CD8-positive, alpha-beta memory T cell (primary cell): ENCODE measurements at regions not wholly inside any gene's neighbourhood (a gene's known extent, or its start where the extent isn't known, plus 50 kb on each side); places are given as distances from the start of the nearest gene placed in this dataset.

Experiments used
- CTCF ChIA-PET: fragments of 350-600 bp; sonication (Branson Sonifier 250); formaldehyde crosslinking; loops from one replicate; lab custom pipeline; 2021; ENCODE audit warnings: antibody characterized with exemption; lab: Charles Lee
- POLR2A ChIA-PET: fragments of 350-600 bp; sonication (Branson Sonifier 250); formaldehyde crosslinking; loops from one replicate; lab custom pipeline; 2021; ENCODE audit warnings: antibody characterized with exemption; lab: Charles Lee
- DNase-seq, 5 donors: peaks; one replicate each; pipeline versions ENCODE4 v3.0.0 to v3.0.0-alpha.2; 2020 to 2022; ENCODE audit warnings: mixed read lengths in 1 of 5
- H3K27ac ChIP-seq: one replicate; pipeline ENCODE4 v1.7.0; 2013; ENCODE audit warnings: low read depth, mild to moderate bottlenecking, low read length, moderate library complexity
- H3K27me3 ChIP-seq: 2 replicates; pipeline ENCODE4 v1.7.0; 2013; ENCODE audit warnings: low read length, mild to moderate bottlenecking; ENCODE audit not compliant: insufficient read depth, poor library complexity, severe bottlenecking
- H3K36me3 ChIP-seq: 2 replicates; pipeline ENCODE4 v1.7.0; 2013; ENCODE audit warnings: mild to moderate bottlenecking, low read length, moderate library complexity; ENCODE audit not compliant: insufficient read depth
- H3K4me1 ChIP-seq: 2 replicates; pipeline ENCODE4 v1.7.0; 2013; ENCODE audit warnings: mild to moderate bottlenecking, low read length, moderate library complexity; ENCODE audit not compliant: insufficient read depth
- H3K4me3 ChIP-seq: 2 replicates; pipeline ENCODE4 v1.7.0; 2013; ENCODE audit warnings: mild to moderate bottlenecking, low read length
- H3K9me3 ChIP-seq: 2 replicates; pipeline ENCODE4 v1.7.0; 2013; ENCODE audit warnings: mild to moderate bottlenecking, low read length
- H3K27ac Mint-ChIP-seq, 8 donors: one replicate each; pipeline ENCODE4 v1.8.0; 2020 to 2021; ENCODE audit warnings: mixed read lengths in 8 of 8, mild to moderate bottlenecking in 6 of 8, inconsistent platforms in 3 of 8, moderate library complexity in 3 of 8
- H3K27me3 Mint-ChIP-seq, 2 donors: one replicate each; pipeline ENCODE4 v1.8.0; 2020 to 2021; ENCODE audit warnings: mixed read lengths in 2 of 2, mild to moderate bottlenecking in 1 of 2, moderate library complexity in 1 of 2
- H3K36me3 Mint-ChIP-seq, 3 donors: one replicate each; pipeline ENCODE4 v1.8.0; 2020 to 2021; ENCODE audit warnings: mixed read lengths in 3 of 3, inconsistent platforms in 1 of 3, mild to moderate bottlenecking in 1 of 3
- H3K4me1 Mint-ChIP-seq, 3 donors: one replicate each; pipeline ENCODE4 v1.8.0; 2020 to 2021; ENCODE audit warnings: mixed read lengths in 3 of 3, inconsistent platforms in 1 of 3, mild to moderate bottlenecking in 1 of 3
- H3K4me3 Mint-ChIP-seq, 7 donors: one replicate each; pipeline ENCODE4 v1.8.0; 2020 to 2021; ENCODE audit warnings: mixed read lengths in 7 of 7, mild to moderate bottlenecking in 6 of 7, moderate library complexity in 4 of 7, inconsistent platforms in 2 of 7
- H3K9me3 Mint-ChIP-seq, 5 donors: one replicate each; pipeline ENCODE4 v1.8.0; 2020 to 2022; ENCODE audit warnings: mixed read lengths in 5 of 5, mild to moderate bottlenecking in 3 of 5, moderate library complexity in 2 of 5, inconsistent platforms in 1 of 5

- POLR2A ChIA-PET, result no interaction called here
- H3K27me3 Mint-ChIP-seq, result no peaks in the 10 kb centered on the region
- no peak for DNase-seq
- no peaks in the 10 kb centered on the region for H3K36me3 ChIP-seq
- no peaks in the 10 kb centered on the region for H3K9me3 ChIP-seq
- no peak overlapping the region for H3K27ac Mint-ChIP-seq
- H3K4me3 ChIP-seq, result no peak overlapping the region
- CTCF ChIA-PET, result no interaction called here
- H3K9me3 Mint-ChIP-seq, result peaks cover 0 to 34% (median 10%) of the 10 kb centered on the region in 5 donors
- no peaks in the 10 kb centered on the region for H3K4me1 ChIP-seq
- no peak overlapping the region for H3K4me3 Mint-ChIP-seq
- H3K27ac ChIP-seq, result no peak overlapping the region
- H3K36me3 Mint-ChIP-seq, result no peaks in the 10 kb centered on the region
- H3K4me1 Mint-ChIP-seq, result no peaks in the 10 kb centered on the region
- no peaks in the 10 kb centered on the region for H3K27me3 ChIP-seq
These were observed 302.0 kb upstream of the CHRM2 start for GRCh38 chr7:136566491-136566890.

- Histone ChIP-seq H3K36me3 (no peaks in the 10 kb centered on the region), H3K9me3 (no peaks in the 10 kb centered on the region), H3K27ac (no peak overlapping the region), H3K4me3 (no peak overlapping the region), H3K4me1 (no peaks in the 10 kb centered on the region), H3K27me3 (no peaks in the 10 kb centered on the region)
- H3K9me3 Mint-ChIP-seq, result peaks cover 2 to 18% (median 8%) of the 10 kb centered on the region in 5 donors
- ChIA-PET CTCF (no interaction called here), POLR2A (no interaction called here)
- H3K4me3 Mint-ChIP-seq, result no peak overlapping the region
- H3K27me3 Mint-ChIP-seq, result no peaks in the 10 kb centered on the region
- no peaks in the 10 kb centered on the region for H3K4me1 Mint-ChIP-seq
- H3K36me3 Mint-ChIP-seq, result peaks cover 0 to 2% (median 0%) of the 10 kb centered on the region in 3 donors
- no peak overlapping the region for H3K27ac Mint-ChIP-seq
- DNase-seq, result no peak
These were observed 312.5 kb upstream of the CHRM2 start for GRCh38 chr7:136555933-136556332.

GRCh38 chr7:136551618-136552017 lies 316.8 kb upstream of the CHRM2 start:
- no peak overlapping the region for H3K27ac ChIP-seq
- CTCF ChIA-PET, result no interaction called here
- POLR2A ChIA-PET, result no interaction called here
- no peaks in the 10 kb centered on the region for H3K9me3 ChIP-seq
- no peaks in the 10 kb centered on the region for H3K4me1 ChIP-seq
- no peaks in the 10 kb centered on the region for H3K36me3 ChIP-seq
- Mint-ChIP-seq H3K4me1 (no peaks in the 10 kb centered on the region), H3K4me3 (no peak overlapping the region), H3K36me3 (no peaks in the 10 kb centered on the region), H3K27me3 (no peaks in the 10 kb centered on the region), H3K9me3 (peaks cover 0 to 11% (median 2%) of the 10 kb centered on the region in 5 donors), H3K27ac (no peak overlapping the region)
- no peaks in the 10 kb centered on the region for H3K27me3 ChIP-seq
- DNase-seq, result no peak
- no peak overlapping the region for H3K4me3 ChIP-seq

- no peaks in the 10 kb centered on the region for H3K4me1 Mint-ChIP-seq
- H3K36me3 Mint-ChIP-seq, result no peaks in the 10 kb centered on the region
- POLR2A ChIA-PET, result no interaction called here
- no peak overlapping the region for H3K4me3 Mint-ChIP-seq
- Histone ChIP-seq H3K9me3 (no peaks in the 10 kb centered on the region), H3K4me3 (no peak overlapping the region), H3K36me3 (no peaks in the 10 kb centered on the region), H3K27ac (no peak overlapping the region), H3K4me1 (no peaks in the 10 kb centered on the region), H3K27me3 (no peaks in the 10 kb centered on the region)
- no peak overlapping the region for H3K27ac Mint-ChIP-seq
- DNase-seq, result no peak
- no peaks in the 10 kb centered on the region for H3K27me3 Mint-ChIP-seq
- CTCF ChIA-PET, result no interaction called here
- H3K9me3 Mint-ChIP-seq, result peaks cover 0 to 18% (median 6%) of the 10 kb centered on the region in 5 donors
These were observed 318.7 kb upstream of the CHRM2 start for GRCh38 chr7:136549756-136550155.

GRCh38 chr7:136533732-136534131 lies 334.7 kb upstream of the CHRM2 start:
- no peaks in the 10 kb centered on the region for H3K9me3 ChIP-seq
- no peaks in the 10 kb centered on the region for H3K36me3 Mint-ChIP-seq
- no peak overlapping the region for H3K27ac Mint-ChIP-seq
- H3K27me3 Mint-ChIP-seq, result peaks cover 0 to 1% of the 10 kb centered on the region in 2 donors
- no peaks in the 10 kb centered on the region for H3K4me1 Mint-ChIP-seq
- H3K9me3 Mint-ChIP-seq, result peaks cover 7 to 30% (median 19%) of the 10 kb centered on the region in 5 donors
- POLR2A ChIA-PET, result no interaction called here
- no peaks in the 10 kb centered on the region for H3K27me3 ChIP-seq
- no peak overlapping the region for H3K4me3 ChIP-seq
- H3K36me3 ChIP-seq, result no peaks in the 10 kb centered on the region
- H3K4me1 ChIP-seq, result no peaks in the 10 kb centered on the region
- CTCF ChIA-PET, result no interaction called here
- no peak overlapping the region for H3K27ac ChIP-seq
- H3K4me3 Mint-ChIP-seq, result no peak overlapping the region
- no peak for DNase-seq

GRCh38 chr7:136530831-136531230 lies 337.6 kb upstream of the CHRM2 start:
- Mint-ChIP-seq H3K27ac (no peak overlapping the region), H3K9me3 (peaks cover 12 to 35% (median 16%) of the 10 kb centered on the region in 5 donors), H3K4me3 (no peak overlapping the region), H3K4me1 (no peaks in the 10 kb centered on the region), H3K36me3 (no peaks in the 10 kb centered on the region), H3K27me3 (no peaks in the 10 kb centered on the region)
- ChIA-PET CTCF (no interaction called here), POLR2A (no interaction called here)
- Histone ChIP-seq H3K4me3 (no peak overlapping the region), H3K27ac (no peak overlapping the region), H3K36me3 (no peaks in the 10 kb centered on the region), H3K9me3 (no peaks in the 10 kb centered on the region), H3K27me3 (no peaks in the 10 kb centered on the region), H3K4me1 (no peaks in the 10 kb centered on the region)
- no peak for DNase-seq

GRCh38 chr7:136528329-136528728 lies 340.1 kb upstream of the CHRM2 start:
- no peak overlapping the region for H3K4me3 Mint-ChIP-seq
- ChIA-PET POLR2A (no interaction called here), CTCF (no interaction called here)
- no peaks in the 10 kb centered on the region for H3K36me3 Mint-ChIP-seq
- Histone ChIP-seq H3K27ac (no peak overlapping the region), H3K9me3 (no peaks in the 10 kb centered on the region), H3K27me3 (no peaks in the 10 kb centered on the region), H3K4me3 (no peak overlapping the region), H3K4me1 (no peaks in the 10 kb centered on the region), H3K36me3 (no peaks in the 10 kb centered on the region)
- peaks cover 11 to 25% (median 17%) of the 10 kb centered on the region in 5 donors for H3K9me3 Mint-ChIP-seq
- H3K4me1 Mint-ChIP-seq, result no peaks in the 10 kb centered on the region
- no peaks in the 10 kb centered on the region for H3K27me3 Mint-ChIP-seq
- DNase-seq, result no peak
- no peak overlapping the region for H3K27ac Mint-ChIP-seq

- ChIA-PET POLR2A (no interaction called here), CTCF (no interaction called here)
- no peak overlapping the region for H3K27ac ChIP-seq
- Mint-ChIP-seq H3K27me3 (no peaks in the 10 kb centered on the region), H3K27ac (no peak overlapping the region), H3K36me3 (no peaks in the 10 kb centered on the region), H3K4me1 (no peaks in the 10 kb centered on the region), H3K4me3 (no peak overlapping the region), H3K9me3 (peaks cover 7 to 19% (median 13%) of the 10 kb centered on the region in 5 donors)
- H3K27me3 ChIP-seq, result no peaks in the 10 kb centered on the region
- H3K9me3 ChIP-seq, result no peaks in the 10 kb centered on the region
- H3K36me3 ChIP-seq, result no peaks in the 10 kb centered on the region
- H3K4me1 ChIP-seq, result no peaks in the 10 kb centered on the region
- no peak overlapping the region for H3K4me3 ChIP-seq
- no peak for DNase-seq
These were observed 340.9 kb upstream of the CHRM2 start for GRCh38 chr7:136527554-136527953.
